NCI-H146 treated with DMSO at 0.1 percent for 48 hours (cell line): ENCODE measurements at regions not wholly inside any gene's neighbourhood (a gene's known extent, or its start where the extent isn't known, plus 50 kb on each side); places are given as distances from the start of the nearest gene placed in this dataset.

Experiments
- DNase-seq: peaks from one replicate; lab custom pipeline; 2025; ENCODE audit not compliant: unreplicated experiment; lab: John Stamatoyannopoulos, UW

DNA sequence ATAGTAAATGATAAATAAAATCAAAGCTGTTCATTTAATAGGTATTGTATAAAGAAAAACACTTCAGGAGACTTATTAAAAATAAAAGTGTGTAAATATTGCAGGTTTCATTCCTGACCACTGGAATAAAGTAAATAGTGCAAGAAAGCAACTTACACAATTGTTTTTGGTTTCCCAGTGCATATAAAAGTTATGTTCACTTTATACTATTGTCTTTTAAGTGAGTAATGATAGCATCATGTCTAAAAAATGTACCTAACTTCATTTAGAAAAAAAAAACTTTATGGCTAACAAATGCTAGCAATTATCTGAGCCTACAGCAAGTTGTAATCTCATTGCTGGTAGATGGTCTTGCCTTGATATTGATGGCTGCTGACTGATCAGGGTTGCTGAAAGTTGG lies 726.6 kb upstream of the POU3F2 start:
- DNase-seq, result no peak

GRCh38 chr6:98116455-98116854 lies 717.9 kb upstream of the POU3F2 start:
- no peak for DNase-seq

DNA sequence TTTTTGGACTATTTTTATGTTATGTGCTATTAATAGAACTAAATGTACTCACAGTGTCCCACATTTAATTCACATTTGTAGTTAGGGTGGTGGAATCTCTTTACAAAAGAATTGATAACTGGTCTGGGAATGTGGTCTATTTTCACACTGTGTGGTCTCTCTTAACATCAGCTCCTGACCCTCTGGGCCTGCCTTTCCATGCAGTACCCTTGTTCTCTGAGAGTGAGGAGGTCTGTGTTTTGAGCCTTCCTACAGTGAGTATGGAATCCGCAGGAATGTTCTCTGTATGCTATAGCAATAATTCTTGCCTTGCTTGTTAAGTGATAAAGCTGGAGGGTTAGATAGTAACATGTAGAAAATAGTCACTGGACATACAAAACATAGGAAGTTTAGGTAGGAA lies 717.3 kb upstream of the POU3F2 start:
- no peak for DNase-seq

DNA sequence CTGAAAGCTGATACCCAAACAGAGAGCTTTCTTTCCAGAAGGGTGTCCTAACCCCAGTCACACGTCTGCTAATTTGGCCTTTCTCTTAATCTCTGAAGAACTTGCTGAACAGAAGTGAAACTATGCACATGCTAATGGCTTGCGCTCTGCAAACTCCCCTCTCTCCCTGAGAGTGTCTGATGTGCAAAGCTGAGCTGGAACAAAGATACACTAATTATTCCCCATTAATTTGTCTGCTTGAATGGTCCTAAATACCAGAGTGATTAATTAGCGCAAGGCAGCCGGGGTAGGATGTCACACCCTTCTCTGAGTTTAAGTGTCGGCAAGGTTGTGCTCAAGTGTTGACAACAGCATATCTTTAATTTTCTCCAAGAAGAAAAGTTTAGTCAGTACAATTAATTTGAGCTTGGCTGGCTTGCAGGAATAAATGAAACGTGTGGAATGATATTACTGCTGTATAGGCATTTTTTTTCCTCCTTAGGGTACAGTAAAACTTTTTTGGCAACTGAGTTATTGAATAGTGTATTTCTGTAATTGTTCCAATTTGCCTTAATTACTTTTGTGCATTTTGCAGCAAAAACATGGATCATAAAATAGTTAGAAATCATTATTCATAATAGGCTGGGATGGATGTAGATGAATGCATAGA lies 715.9 kb upstream of the POU3F2 start:
- DNase-seq, result peak; percentile 23

DNA sequence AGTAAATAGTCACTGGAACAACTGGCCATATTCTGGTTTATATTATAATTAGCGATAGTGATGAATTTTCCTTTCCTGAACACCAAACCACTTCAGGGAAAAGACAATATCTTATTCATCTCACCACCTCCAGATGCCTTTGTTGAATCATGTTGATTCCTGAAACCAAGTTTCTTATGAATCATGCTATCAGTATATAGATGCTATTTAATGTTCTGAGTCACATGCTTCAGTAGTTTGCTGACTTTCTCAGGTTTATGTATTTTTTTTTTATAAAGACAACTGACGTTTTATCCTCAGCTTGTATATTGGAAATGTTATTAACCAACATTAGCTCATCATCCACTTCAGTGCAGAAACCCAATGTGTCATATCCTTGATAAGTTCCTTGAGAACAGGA lies 710.2 kb upstream of the POU3F2 start:
- no peak for DNase-seq

DNA sequence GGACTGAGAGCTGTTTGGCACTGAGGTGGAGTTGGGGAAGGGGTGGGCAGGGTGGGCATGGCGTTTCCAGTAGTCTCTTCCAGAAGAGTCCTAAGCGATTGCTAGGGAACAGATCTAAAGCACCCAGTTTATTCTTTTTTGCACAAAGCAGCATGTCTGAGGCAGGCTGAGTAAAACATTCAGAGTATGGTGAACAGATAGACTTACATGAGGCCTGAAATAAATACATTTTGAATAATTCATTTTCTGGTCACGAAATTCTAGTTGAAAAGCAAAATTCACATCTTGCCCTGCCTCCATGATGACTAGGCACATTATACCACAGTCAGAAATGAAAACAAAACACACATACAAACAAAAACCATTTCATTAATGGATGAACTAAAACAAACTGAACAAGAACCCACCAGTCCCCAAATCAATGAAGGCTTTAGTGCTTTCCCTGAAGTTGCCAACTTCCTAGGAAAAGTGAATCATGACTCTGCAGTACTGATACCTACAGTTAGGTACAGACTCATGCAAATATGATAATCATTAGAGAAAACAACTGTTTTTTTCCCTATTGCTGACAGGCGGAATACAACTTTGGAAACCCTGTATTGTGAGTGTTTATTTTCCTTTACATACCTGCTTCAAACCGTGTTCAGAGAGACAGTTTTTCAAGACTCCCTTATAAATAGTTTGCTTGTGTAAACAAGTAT lies 702.9 kb upstream of the POU3F2 start:
- DNase-seq, result no peak

GRCh38 chr6:98136333-98136732 lies 698.0 kb upstream of the POU3F2 start:
- peak; percentile 94 for DNase-seq

DNA sequence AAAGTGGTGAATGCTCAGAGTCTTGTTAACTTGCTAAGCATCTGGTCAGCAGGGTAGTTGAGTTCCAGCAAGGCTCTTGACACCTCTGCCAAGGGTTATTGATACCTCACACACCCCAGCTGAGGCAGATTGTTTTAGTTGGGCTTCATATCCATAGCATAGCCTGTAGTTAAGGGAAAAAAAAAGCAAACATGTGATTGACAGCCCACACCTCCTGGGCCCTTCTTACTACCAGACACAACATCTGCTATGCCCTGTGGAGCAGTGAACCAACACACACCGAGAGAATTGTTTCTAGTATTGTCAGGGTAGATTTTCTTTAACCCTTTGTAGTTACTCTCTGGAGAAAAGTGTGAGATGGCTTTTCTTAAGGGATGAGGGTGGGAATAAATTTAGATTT lies 697.0 kb upstream of the POU3F2 start:
- peak; percentile 73 for DNase-seq

DNA sequence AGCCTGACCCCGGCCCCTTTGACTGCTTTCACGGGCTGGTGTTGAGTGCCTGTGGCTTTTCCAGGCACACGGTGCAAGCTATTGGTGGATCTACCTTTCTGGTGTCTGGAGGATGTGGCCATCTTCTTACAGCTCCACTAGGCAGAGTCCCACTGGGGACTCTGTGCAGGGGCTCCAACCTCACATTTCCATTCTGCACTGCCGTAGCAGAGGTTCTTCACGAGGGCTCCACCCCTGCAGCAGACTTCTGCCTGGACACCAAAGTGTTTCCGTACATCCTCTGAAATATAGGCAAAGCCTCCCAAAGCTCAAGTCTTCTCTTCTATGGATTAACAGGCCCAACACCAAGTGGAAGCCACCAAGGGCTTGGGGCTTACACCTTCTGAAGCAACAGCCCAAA lies 691.5 kb upstream of the POU3F2 start:
- DNase-seq, result no peak

GRCh38 chr6:98146656-98147055 lies 687.7 kb upstream of the POU3F2 start:
- DNase-seq, result no peak

DNA sequence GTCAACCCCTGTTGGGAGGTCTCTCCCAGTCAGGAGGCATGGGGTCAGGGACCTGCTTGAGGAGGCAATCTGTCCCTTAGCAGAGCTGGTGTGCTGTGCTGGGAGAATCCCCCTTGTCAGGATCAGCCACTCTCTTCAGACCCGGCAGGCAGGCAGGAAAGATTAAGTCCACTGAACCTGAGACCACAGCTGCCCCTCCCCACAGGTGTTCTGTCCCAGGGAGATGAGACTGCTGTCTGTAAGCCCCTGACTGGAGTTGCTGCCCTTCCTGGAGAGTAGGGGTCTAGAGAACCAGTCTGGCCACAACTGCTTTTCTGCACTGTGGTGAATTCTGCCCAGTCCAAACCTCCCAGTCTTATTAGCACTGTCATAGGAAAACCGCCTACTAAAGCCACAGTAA lies 677.8 kb upstream of the POU3F2 start:
- no peak for DNase-seq

DNA sequence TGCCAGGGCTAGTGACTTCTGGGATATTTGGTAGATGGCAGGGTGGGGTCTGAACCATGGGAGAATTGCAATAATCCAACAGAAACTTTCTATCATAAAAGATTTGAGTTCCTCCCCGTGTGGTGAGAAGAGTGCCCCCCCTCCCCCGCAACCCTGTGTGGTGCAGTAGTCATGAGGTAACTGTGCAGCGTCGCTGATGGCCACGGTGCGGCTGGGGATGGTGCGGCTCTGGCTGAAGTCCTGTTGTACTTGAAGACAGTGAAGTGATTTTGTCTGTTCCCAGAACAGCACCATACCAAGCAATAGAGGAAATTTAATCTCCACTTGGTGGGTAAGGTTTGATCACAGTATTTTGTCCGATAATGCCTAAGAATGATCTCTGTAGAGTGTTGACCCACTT lies 654.8 kb upstream of the POU3F2 start:
- DNase-seq, result no peak

- DNase-seq, result no peak
These were observed 634.3 kb upstream of the POU3F2 start for GRCh38 chr6:98200084-98200483.

DNA sequence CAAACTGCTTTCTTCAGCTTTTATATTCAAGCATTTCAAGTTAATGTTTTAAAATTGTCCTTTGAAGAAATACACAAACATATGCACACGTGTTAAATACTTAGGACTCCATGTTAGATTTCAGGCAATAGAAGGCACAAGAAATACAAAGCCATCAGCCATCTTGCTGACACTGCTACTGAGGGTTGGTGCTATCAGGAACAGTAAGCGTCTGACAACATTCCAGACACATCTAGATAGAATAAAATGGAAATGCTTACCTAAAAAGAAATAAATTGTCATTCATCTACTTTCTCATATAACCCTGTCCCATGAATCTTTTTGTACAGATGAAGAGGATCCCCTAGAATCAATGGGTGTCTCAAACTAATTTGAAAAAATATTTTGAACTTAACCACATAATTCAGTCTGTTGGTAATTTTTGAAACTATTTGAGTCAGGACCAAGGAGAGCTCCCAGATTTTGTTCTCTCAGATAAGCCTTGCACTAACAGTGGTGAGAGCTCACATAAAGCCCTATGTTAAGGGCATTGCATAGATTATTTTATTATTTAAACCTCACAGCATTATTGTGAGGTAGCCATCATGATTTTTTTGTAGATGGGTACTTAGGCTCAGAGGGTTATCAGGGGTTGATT lies 631.1 kb upstream of the POU3F2 start:
- DNase-seq, result no peak

DNA sequence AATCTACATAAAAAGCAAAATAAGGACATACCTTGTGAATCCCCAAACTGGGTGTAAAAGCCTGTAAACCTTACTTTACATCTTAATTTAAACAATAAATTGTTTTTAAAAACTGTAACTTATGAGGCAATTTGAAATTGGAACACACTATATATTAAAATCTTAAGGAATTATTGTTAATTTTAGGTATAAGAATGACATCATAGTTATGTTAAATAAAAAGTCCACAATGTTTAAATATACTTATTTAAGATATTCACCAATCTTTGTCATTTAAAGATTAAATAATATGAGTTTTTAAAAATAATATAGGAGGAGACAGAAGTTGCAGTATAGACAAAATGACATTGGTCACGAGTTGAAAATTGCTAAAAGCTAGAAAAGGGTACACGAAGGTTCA lies 621.9 kb upstream of the POU3F2 start:
- no peak for DNase-seq

- DNase-seq, result no peak
These were observed 618.8 kb upstream of the POU3F2 start for GRCh38 chr6:98215531-98215930.

DNA sequence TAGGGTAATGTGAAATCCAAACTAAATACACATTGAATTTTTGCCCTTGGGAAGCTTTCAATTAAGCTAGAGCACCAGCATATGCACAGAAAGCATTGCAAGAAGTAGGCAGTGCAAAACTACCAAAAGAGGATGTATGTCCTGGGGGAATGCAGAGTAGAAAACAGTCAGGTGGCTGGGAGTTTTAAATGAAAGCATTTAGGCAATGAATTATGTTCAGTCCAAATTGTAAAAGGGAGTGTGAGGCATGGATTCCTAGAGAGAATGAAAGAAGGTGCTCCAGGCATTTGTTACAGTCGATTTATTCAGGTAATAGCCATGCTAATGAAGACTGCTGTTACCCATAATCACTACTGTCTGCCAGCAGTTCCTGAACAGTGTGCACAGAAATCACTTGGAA lies 604.1 kb upstream of the POU3F2 start:
- peak; percentile 19 for DNase-seq

- no peak for DNase-seq
These were observed 595.3 kb upstream of the POU3F2 start for GRCh38 chr6:98239057-98239456.

GRCh38 chr6:98241630-98242029 lies 592.7 kb upstream of the POU3F2 start:
- no peak for DNase-seq

DNA sequence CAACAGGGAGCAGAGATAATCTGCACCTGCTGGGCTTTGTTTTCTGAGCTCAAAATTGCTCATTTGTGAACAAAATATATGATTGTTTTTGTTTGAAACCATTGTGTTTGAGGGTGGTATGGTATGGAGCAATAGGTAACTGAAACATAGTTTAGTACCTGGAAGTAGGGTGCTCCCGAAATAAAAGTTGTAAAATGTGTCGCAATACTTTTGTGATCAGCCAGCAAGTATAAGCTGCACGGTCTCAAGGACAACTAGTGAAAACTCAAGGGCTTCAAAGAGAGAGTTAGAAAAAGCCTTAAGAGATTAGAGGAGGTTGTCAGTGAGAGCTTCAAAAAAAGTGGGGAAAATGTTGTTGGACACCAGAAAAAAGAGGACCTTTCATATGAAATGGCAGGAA lies 579.8 kb upstream of the POU3F2 start:
- DNase-seq, result no peak

DNA sequence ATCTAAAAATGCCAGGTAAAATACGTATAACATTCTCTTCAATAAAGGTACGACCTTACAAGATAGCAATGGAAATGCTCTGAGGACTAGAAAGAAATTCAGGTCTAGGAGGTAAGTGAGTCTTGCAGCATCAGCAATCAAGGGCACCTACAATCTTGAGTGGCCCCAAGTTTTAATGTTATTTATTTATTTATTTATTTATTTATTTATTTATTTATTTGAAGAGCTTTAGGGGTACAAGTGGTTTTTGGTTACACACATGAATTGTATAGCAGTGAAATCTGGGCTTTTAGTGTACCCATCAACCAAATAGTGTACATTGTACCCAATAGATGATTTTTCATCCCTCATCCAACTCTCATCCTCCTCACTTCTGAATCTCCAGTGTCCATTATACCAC lies 574.0 kb upstream of the POU3F2 start:
- DNase-seq, result no peak

GRCh38 chr6:98272060-98272459 lies 562.3 kb upstream of the POU3F2 start:
- DNase-seq, result no peak

DNA sequence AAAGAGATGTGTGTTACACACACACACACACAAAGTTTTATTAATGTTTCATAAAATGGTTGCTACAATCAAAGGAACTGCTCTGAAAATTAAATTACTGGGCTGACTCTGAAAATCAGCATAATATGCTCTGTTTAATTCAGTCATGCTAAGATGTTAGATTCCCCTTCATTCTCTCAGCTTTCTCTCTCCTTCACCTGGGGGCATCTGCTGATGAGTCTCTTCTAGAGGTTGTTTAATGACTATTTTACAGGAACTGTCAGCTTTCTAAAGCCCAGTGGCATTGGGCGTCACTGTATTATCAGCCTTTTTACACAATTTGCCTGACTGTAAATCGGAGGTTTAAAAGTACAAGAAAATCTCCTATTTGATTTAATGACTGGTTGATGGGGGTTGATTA lies 559.7 kb upstream of the POU3F2 start:
- DNase-seq, result no peak
